H1 (cell line): ENCODE measurements at regions not wholly inside any gene's neighbourhood (a gene's known extent, or its start where the extent isn't known, plus 50 kb on each side); places are given as distances from the start of the nearest gene placed in this dataset.

Experiments
- CTCF ChIP-seq, 3 experiments: IDR thresholded peaks; 1 replicate in 2 of 3; 2 replicates in 1 of 3; pipeline versions ENCODE4 v1.5.1 to v1.6.1; 2011; ENCODE audit warnings: low read length in 3 of 3, mild to moderate bottlenecking in 3 of 3, inconsistent platforms in 2 of 3, low read depth in 1 of 3, moderate library complexity in 1 of 3; ENCODE audit not compliant: insufficient read depth in 1 of 3; ENCODE audit errors: control extremely low read depth in 1 of 3
- MAFK ChIP-seq: IDR thresholded peaks from 2 replicates; pipeline ENCODE4 v1.6.1; 2012; ENCODE audit warnings: low read depth, mild to moderate bottlenecking, improper control_type of control experiment, low read length
- POLR2A ChIP-seq, 2 experiments: IDR thresholded peaks; 1 replicate in 1 of 2; 2 replicates in 1 of 2; pipeline ENCODE4 v1.6.1; 2011; ENCODE audit warnings: low read depth in 2 of 2, low read length in 2 of 2, mild to moderate bottlenecking in 2 of 2; ENCODE audit errors: control extremely low read depth in 1 of 2
- RAD21 ChIP-seq, 2 experiments: IDR thresholded peaks in 1 of 2; conservative IDR thresholded peaks in 1 of 2; 2 replicates each; pipeline ENCODE4 v1.6.1; 2011; ENCODE audit warnings: low read depth in 2 of 2, low read length in 2 of 2, improper control_type of control experiment in 1 of 2, inconsistent platforms in 1 of 2, mild to moderate bottlenecking in 1 of 2, moderate library complexity in 1 of 2
- SAP30 ChIP-seq: fragments of 300-600 bp; sonication (generic); IDR thresholded peaks from 2 replicates; pipeline ENCODE4 v1.7.1; 2012; ENCODE audit warnings: low read length, moderate library complexity, mild to moderate bottlenecking, inconsistent platforms; ENCODE audit not compliant: insufficient read depth, insufficient replicate concordance
- SIN3A ChIP-seq, 2 experiments: IDR thresholded peaks in 1 of 2; conservative IDR thresholded peaks in 1 of 2; 2 replicates each; pipeline ENCODE4 v1.6.1; 2011 to 2012; ENCODE audit warnings: low read length in 2 of 2, improper control_type of control experiment in 1 of 2, low read depth in 1 of 2, mild to moderate bottlenecking in 1 of 2
- TEAD4 ChIP-seq: IDR thresholded peaks from 2 replicates; pipeline ENCODE4 v1.6.1; 2012; ENCODE audit warnings: low read depth, low read length, inconsistent platforms, mixed read lengths

GRCh38 chr5:73280821-73281746 is 108.1 kb downstream of the TMEM174 start:
- TF ChIP-seq SAP30 (no peak), POLR2A (IDR thresholded peaks at IDR 0.05; ENCODE audit: control extremely low read depth in 1 of 2, low read depth in 2 of 2, low read length in 2 of 2) (no peak), MAFK (no peak), RAD21 (IDR thresholded peaks at IDR 0.05 in 1 of 2, conservative IDR thresholded peaks at IDR 0.05 in 1 of 2; ENCODE audit: low read depth in 2 of 2, low read length in 2 of 2) (no peak), CTCF (IDR thresholded peaks at IDR 0.05; ENCODE audit: control extremely low read depth in 1 of 3, insufficient read depth in 1 of 3, low read depth in 1 of 3, low read length in 3 of 3) (no peak), TEAD4 (0 out of 2 replicates have a peak, but pooled peaks have one; percentile 33), SIN3A (conservative IDR thresholded peaks at IDR 0.05 in 1 of 2, IDR thresholded peaks at IDR 0.05 in 1 of 2; ENCODE audit: low read depth in 1 of 2, low read length in 2 of 2) (no peak)
